RPMI7951 (cell line): ENCODE measurements at regions not wholly inside any gene's neighbourhood (a gene's known extent, or its start where the extent isn't known, plus 50 kb on each side); places are given as distances from the start of the nearest gene placed in this dataset.
"Not testable (repeated sequence)": the region's sequence is repeated elsewhere in the genome, so short reads cannot be mapped to it uniquely, and the experiment has no call there.

Experiments
- DNase-seq: peaks from one replicate; pipeline ENCODE4 v3.0.0-alpha.2; 2012; ENCODE audit warnings: low read depth

DNA sequence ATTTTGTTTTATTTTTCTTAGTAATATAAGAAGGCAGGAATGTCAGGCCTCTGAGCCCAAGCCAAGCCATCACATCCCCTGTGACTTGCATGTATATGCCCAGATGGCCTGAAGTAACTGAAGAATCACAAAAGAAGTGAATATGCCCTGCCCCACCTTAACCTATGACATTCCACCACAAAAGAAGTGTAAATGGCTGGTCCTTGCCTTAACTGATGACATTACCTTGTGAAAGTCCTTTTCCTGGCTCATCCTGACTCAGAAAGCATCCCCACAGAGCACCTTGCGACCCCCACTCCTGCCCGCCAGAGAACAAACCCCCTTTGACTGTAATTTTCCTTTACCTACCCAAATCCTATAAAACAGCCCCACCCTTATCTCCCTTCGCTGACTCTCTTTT, 406.2 kb upstream of the RORB start:
- not testable (repeated sequence) for DNase-seq

- no peak for DNase-seq
Observed at GRCh38 chr9:74092491-74092834, 404.7 kb upstream of the RORB start.

GRCh38 chr9:74094037-74094436, 403.1 kb upstream of the RORB start:
- not testable (repeated sequence) for DNase-seq

- DNase-seq = no peak
Observed at GRCh38 chr9:74094766-74095165, 402.4 kb upstream of the RORB start.

- no peak for DNase-seq
Observed at GRCh38 chr9:74095925-74096324, 401.2 kb upstream of the RORB start.

- DNase-seq = no peak
Observed at GRCh38 chr9:74096420-74096819, 400.7 kb upstream of the RORB start.

- no peak for DNase-seq
Observed at GRCh38 chr9:74100042-74100441, 397.1 kb upstream of the RORB start.

GRCh38 chr9:74102148-74102547, 395.0 kb upstream of the RORB start:
- DNase-seq = not testable (repeated sequence)

- DNase-seq = no peak
Observed at GRCh38 chr9:74102702-74103101, 394.4 kb upstream of the RORB start.

GRCh38 chr9:74107692-74108091, 389.4 kb upstream of the RORB start:
- no peak for DNase-seq

DNA sequence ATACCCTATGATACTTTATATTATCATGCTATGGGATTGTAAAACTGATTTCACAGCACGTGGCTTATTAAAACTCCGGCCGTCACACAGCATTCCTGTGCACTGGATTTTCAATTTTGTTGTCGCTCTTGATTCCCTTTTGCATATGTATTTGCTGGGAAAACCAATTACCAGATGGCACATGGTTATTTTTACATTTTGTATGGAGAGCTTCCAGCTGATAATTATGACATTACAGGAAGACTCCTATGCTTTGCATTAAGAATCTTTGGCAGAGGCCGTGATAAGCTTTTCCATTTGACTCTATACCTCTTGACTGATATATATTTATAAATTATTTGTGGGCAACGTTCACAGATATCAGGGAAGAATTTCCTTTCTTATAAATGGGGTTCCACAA, 381.2 kb upstream of the RORB start:
- DNase-seq = no peak

DNA sequence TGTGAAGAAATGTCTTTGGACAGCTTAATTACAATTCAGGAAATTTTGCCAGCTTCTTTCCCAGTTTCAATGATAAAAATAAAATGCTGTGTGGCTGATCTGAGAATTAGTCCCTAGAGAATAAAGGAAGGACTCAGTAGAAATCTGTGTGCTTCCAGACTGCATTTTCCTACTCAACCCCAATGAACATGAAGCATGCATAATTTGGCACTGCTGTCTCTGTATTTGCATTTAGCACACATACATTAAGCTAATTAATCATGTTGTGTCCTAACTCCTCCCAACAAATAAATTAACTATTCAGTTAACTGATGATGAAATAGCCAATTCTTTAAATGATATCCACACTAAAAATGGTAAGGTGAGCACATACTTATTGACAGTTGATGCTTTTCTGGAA, 380.0 kb upstream of the RORB start:
- DNase-seq = no peak

- no peak for DNase-seq
Observed at GRCh38 chr9:74117731-74118130, 379.4 kb upstream of the RORB start.

- no peak for DNase-seq
Observed at GRCh38 chr9:74120061-74120460, 377.1 kb upstream of the RORB start.

DNA sequence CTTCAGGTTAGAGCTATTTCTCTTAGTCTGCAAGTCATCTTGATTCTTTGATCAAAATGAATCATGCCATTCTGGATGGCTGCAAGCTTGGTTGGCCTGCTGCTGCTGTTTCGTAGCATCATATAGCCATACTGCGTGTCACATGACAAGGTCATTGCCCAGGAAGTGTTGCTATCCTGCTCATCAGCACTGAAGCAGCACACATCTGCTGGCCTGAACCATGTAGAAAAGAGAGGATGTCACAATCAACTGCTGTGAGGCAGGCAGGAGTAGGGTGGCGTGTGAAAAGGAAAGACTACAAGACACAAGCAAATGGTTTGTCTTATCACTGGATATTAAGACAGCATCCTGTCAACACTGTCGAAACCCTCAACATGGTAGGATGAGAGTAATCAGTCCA, 376.7 kb upstream of the RORB start:
- DNase-seq = no peak

GRCh38 chr9:74122216-74122615, 374.9 kb upstream of the RORB start:
- no peak for DNase-seq

DNA sequence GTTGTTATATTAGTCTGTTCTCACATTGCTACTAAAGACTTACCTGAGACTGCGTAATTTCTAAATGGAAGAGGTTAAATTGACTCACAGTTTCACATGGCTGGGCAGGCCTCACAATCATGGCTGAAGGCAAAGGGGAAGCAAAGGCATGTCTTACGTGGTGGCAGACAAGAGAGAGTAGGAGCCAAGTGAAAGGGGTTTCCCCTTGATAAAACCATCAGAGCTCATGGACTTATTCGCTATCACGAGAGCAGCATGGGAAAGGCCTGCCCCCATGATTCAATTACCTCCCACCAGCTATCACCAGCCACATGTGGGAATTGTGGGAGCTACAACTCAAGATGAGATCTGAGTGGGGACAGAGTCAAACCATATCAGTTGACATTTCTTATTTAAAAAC, 374.5 kb upstream of the RORB start:
- no peak for DNase-seq

- no peak for DNase-seq
Observed at GRCh38 chr9:74125941-74126340, 371.2 kb upstream of the RORB start.

GRCh38 chr9:74132986-74133385, 364.1 kb upstream of the RORB start:
- no peak for DNase-seq

DNA sequence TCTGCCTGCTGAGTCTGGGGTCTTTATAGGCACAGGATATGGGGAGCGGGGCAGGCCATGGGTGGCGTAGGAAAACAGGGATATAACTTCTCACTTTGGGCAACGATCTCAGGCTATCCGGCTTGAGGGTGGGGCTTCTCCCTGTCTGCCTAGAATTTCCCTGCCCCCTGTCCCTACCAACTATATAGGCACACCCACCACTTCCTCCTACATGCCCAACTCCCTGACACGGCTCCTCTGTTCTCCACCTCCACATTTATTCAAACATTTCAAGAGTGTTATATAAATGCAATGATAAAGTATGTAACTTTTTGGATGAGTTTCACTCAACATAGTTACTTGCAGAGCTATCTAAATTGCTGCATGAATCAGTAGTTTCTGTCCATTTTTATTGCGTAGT, 363.2 kb upstream of the RORB start:
- DNase-seq = no peak

- no peak for DNase-seq
Observed at GRCh38 chr9:74138182-74138581, 359.0 kb upstream of the RORB start.

DNA sequence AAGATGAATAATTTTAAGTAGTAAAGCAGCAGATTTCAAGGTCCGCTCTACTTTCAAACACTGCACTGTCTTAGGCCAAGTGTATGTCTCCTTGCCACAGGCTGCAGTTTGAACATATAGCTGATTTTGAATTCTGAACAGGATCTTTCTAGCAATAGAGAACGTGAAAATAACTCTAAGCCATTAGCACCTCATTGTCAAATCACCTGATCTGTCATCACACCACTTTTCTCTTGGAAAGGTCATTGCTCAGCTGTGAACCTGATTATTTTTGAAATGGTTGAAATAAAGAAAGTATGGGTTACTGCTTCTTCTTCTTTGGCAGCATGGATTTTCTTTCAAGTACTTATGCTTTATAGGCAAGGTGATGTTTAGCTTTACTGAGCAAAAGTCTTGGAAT, 357.0 kb upstream of the RORB start:
- no peak for DNase-seq

DNA sequence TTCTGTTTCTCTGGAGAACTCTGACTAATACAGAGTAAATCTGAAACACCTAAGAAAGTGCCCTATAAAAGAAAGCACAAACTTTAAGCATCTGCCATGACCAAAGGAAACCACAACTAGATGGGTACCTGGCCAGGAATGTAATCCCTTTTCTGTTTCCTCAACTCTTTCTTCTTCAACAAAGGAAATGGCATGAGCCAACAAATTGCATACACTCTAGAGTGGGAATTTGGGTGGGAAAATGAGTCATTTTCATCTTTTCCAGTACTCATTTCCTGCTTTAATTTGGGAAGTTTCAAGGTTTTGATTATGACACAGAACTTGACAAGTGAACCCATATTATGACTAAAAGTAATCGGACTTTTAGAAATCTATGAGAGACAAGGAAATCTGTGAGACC, 349.2 kb upstream of the RORB start:
- no peak for DNase-seq

- no peak for DNase-seq
Observed at GRCh38 chr9:74172874-74173273, 324.3 kb upstream of the RORB start.

GRCh38 chr9:74173284-74173683, 323.9 kb upstream of the RORB start:
- DNase-seq = no peak
